ENCODE measurements at regions not wholly inside any gene's neighbourhood (a gene's known extent, or its start where the extent isn't known, plus 50 kb on each side); places are given as distances from the start of the nearest gene placed in this dataset.

DNA sequence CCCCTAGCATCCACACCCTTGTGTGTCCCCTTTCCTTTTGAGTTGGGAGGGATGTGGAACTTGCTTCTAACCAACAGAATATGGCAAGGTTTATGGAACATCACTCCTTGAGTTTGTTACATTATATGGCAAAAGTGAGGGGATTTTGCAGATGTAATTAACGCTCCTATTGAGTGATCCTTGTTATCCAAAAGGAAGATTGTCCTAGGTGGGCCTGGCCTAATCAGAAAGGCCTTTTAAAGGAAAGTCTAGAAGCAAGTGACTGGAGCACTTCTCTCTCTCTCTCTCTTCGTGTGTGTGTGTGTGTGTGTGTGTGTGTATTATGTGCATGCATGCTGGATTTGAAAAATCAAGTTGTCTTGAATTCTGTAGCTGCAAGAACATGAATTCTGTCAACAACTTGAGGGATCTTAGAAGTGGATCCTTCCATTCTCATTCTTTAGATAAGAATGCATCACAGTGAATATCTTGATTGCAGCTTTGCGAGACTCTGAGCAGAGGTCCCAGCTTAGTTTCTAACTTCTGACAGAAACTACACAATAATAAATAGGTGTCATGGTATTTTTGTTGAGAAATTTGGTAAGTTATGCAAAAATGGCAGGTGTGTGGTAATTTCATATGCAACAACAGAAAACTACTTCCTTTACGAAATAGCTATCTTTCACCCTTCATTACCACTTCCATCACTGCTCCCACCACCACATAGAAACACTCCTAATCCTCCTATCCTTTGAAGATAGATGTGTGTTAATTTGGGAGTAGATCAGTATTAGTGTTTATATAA, 360.9 kb upstream of the CBLB start:
- TF ChIP-seq, protein P1, sequence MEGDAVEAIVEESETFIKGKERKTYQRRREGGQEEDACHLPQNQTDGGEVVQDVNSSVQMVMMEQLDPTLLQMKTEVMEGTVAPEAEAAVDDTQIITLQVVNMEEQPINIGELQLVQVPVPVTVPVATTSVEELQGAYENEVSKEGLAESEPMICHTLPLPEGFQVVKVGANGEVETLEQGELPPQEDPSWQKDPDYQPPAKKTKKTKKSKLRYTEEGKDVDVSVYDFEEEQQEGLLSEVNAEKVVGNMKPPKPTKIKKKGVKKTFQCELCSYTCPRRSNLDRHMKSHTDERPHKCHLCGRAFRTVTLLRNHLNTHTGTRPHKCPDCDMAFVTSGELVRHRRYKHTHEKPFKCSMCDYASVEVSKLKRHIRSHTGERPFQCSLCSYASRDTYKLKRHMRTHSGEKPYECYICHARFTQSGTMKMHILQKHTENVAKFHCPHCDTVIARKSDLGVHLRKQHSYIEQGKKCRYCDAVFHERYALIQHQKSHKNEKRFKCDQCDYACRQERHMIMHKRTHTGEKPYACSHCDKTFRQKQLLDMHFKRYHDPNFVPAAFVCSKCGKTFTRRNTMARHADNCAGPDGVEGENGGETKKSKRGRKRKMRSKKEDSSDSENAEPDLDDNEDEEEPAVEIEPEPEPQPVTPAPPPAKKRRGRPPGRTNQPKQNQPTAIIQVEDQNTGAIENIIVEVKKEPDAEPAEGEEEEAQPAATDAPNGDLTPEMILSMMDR (IDR thresholded peaks at IDR 0.05; ENCODE audit: unreplicated experiment in 3 of 3), result no peak
- Mint-ChIP-seq H3K27me3 (ENCODE audit: low read depth) (no peaks in the 10 kb centered on the region), H3K9me3 (peaks cover 19% of the 10 kb centered on the region), H3K36me3 (ENCODE audit: low read depth) (no peaks in the 10 kb centered on the region), H3K27ac (no peak overlapping the region), H3K4me3 (no peak overlapping the region), H3K4me1 (no peaks in the 10 kb centered on the region)

DNA sequence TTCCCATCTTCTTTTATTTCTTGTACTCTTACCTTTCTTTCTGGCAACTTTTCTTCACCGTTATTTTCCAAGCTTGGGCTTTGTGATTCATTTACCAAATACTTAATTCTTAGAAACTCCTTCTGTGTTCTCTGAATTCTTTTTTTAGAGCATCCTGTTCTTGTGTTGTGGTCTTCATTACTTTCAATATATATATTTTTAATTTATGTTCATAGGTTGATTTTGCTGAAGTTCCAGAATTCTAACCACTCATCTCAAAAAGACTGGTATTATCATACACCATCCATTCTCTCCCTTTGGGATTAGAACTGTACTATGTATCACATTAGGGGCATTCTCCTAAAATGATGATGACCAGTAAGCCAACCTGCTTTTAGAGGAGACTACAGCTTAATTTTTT, 362.3 kb upstream of the CBLB start:
- Mint-ChIP-seq H3K27me3 (ENCODE audit: low read depth) (no peaks in the 10 kb centered on the region), H3K9me3 (peaks cover 13% of the 10 kb centered on the region), H3K36me3 (ENCODE audit: low read depth) (no peaks in the 10 kb centered on the region), H3K27ac (no peak overlapping the region), H3K4me3 (no peak overlapping the region), H3K4me1 (no peaks in the 10 kb centered on the region)
- TF ChIP-seq, protein P1 (IDR thresholded peaks at IDR 0.05; ENCODE audit: unreplicated experiment in 3 of 3), result no peak

DNA sequence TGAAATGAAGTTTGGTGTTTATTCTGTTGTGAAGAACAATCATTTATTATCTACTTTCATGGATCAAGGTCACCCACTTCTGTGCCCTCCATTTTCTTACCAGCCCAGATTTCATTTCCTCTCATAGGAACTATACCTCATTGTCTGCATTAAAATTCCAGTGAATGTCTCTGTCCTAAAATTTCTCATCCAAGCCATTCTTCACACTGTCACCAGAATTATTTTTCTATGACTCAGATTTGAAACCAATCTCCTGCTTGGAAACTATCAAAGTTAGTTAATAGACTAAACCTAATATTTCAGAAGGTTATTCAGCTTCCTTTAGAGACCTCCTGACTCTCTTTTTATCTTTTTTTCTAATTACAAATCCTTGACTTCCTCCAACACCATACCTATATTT, 364.1 kb upstream of the CBLB start:
- no peak overlapping the region for H3K4me3 Mint-ChIP-seq
- no peaks in the 10 kb centered on the region for H3K4me1 Mint-ChIP-seq
- no peak overlapping the region for H3K27ac Mint-ChIP-seq
- H3K27me3 Mint-ChIP-seq (ENCODE audit: low read depth), result no peaks in the 10 kb centered on the region
- H3K36me3 Mint-ChIP-seq (ENCODE audit: low read depth), result no peaks in the 10 kb centered on the region
- TF ChIP-seq, protein P1 (IDR thresholded peaks at IDR 0.05; ENCODE audit: unreplicated experiment in 3 of 3), result no peak
- peaks cover 10% of the 10 kb centered on the region for H3K9me3 Mint-ChIP-seq

DNA sequence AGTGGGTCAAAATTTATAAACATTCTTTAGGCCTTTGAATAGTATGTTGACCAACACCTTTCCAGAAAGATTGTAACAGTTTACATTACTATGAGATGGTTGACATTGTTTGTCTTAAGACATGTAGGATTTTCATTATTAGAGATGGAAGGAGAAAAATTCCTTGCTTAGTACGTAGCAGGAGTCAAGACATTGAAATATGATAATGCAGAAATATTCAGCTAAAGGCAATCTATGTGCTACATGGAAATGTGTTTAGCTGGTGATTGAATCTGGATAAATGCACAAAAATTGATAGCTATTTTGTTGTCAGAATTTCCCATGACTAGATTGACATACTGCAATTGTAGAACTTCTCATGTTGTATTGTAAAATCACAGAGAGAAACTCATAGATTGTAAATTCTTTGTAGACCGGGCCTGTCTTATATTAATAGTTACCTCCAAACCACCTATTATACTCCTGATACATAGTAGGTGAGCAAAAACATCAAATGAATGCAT, 370.4 kb upstream of the CBLB start:
- Mint-ChIP-seq H3K36me3 (ENCODE audit: low read depth) (no peaks in the 10 kb centered on the region), H3K4me1 (no peaks in the 10 kb centered on the region), H3K9me3 (peaks cover 4% of the 10 kb centered on the region), H3K27me3 (ENCODE audit: low read depth) (no peaks in the 10 kb centered on the region), H3K4me3 (no peak overlapping the region), H3K27ac (no peak overlapping the region)
- TF ChIP-seq, protein P1 (IDR thresholded peaks at IDR 0.05; ENCODE audit: unreplicated experiment in 3 of 3), result no peak

DNA sequence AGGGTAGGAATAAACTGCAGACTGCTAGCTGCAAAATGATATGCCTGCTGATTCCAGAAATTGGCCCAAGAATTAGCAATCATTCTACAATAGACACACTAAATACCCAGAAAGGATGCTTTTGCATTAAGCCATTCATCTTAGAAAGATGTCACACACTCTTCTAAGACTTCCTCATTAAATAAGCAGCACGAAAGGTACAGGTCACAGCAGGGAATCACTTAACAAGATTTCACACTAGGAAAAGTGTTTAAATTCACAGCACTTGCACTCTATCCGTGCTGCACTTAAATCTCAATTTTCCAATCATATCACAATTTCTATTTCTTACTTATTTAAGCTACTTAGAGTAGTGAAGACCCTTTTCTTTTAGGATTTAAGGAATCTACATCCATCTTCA, 372.8 kb upstream of the CBLB start:
- Mint-ChIP-seq H3K27ac (no peak overlapping the region), H3K4me1 (no peaks in the 10 kb centered on the region), H3K9me3 (peaks cover 4% of the 10 kb centered on the region), H3K36me3 (ENCODE audit: low read depth) (no peaks in the 10 kb centered on the region), H3K27me3 (ENCODE audit: low read depth) (no peaks in the 10 kb centered on the region), H3K4me3 (no peak overlapping the region)
- TF ChIP-seq, protein P1 (IDR thresholded peaks at IDR 0.05; ENCODE audit: unreplicated experiment in 3 of 3), result no peak

DNA sequence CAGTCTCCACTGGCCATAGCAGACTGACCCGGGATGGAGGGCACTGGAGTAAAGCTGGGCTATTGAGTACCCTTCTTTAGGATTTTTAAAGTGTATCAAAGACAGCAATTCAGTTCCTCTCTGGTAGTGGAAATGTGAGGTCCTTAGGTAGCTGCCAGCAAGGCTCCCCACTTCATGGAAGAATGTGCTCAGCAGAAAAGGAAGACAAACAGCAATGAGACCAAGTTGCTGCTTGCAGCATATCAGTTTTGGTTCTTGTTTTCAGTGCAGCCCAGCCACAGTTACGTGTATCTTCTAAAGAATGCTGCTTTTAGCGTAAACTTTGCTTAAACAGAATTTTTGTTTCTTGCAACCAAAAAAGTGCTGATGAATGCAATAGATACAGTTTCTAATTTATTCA, 374.0 kb upstream of the CBLB start:
- Mint-ChIP-seq H3K9me3 (no peaks in the 10 kb centered on the region), H3K36me3 (ENCODE audit: low read depth) (no peaks in the 10 kb centered on the region), H3K4me1 (no peaks in the 10 kb centered on the region), H3K27ac (no peak overlapping the region), H3K4me3 (no peak overlapping the region), H3K27me3 (ENCODE audit: low read depth) (no peaks in the 10 kb centered on the region)
- TF ChIP-seq, protein P1 (IDR thresholded peaks at IDR 0.05; ENCODE audit: unreplicated experiment in 3 of 3), result no peak
